Thoracic aorta (tissue), 2 donors: ENCODE measurements at regions not wholly inside any gene's neighbourhood (a gene's known extent, or its start where the extent isn't known, plus 50 kb on each side); places are given as distances from the start of the nearest gene placed in this dataset.

Source experiments
- ATAC-seq: fragments of 150-250 bp; one replicate; pipeline ENCODE4 v1.8.0; 2017; ENCODE audit warnings: low read depth; ENCODE audit not compliant: insufficient number of reproducible peaks, low FRiP score
- DNase-seq: peaks from one replicate; pipeline ENCODE4 v3.0.0-alpha.2; 2020; ENCODE audit warnings: low spot score
- H3K27ac ChIP-seq, 2 donors: fragments of 200-600 bp; sonication (generic); 1 replicate in 1 of 2; 2 replicates in 1 of 2; pipeline ENCODE4 v1.5.1; 2016; ENCODE audit warnings: mild to moderate bottlenecking in 2 of 2, moderate library complexity in 2 of 2
- H3K27me3 ChIP-seq: fragments of 200-600 bp; sonication (generic); replicated peaks from 2 replicates; pipeline ENCODE4 v1.6.0; 2016; ENCODE audit warnings: mild to moderate bottlenecking; ENCODE audit not compliant: insufficient read depth
- H3K36me3 ChIP-seq: fragments of 200-600 bp; sonication (generic); one replicate; pipeline ENCODE4 v1.5.1; 2016
- H3K4me1 ChIP-seq, 2 donors: fragments of 200-600 bp; sonication (generic); 1 replicate in 1 of 2; 2 replicates in 1 of 2; pipeline versions ENCODE4 v1.5.1 to v1.6.0; 2016; ENCODE audit warnings: low read depth in 2 of 2, mild to moderate bottlenecking in 1 of 2; ENCODE audit not compliant: control insufficient read depth in 1 of 2
- H3K4me3 ChIP-seq: fragments of 200-600 bp; sonication (generic); 2 replicates; pipeline ENCODE4 v1.5.1; 2016; ENCODE audit warnings: mild to moderate bottlenecking
- H3K9me3 ChIP-seq: fragments of 200-600 bp; sonication (generic); 2 replicates; pipeline ENCODE4 v1.5.1; 2016
- TF ChIP-seq, protein P1 (sequence below): fragments of 200-600 bp; sonication (generic); IDR thresholded peaks from one replicate; pipeline ENCODE4 v1.5.1; 2019; ENCODE audit warnings: antibody characterized with exemption

DNA sequence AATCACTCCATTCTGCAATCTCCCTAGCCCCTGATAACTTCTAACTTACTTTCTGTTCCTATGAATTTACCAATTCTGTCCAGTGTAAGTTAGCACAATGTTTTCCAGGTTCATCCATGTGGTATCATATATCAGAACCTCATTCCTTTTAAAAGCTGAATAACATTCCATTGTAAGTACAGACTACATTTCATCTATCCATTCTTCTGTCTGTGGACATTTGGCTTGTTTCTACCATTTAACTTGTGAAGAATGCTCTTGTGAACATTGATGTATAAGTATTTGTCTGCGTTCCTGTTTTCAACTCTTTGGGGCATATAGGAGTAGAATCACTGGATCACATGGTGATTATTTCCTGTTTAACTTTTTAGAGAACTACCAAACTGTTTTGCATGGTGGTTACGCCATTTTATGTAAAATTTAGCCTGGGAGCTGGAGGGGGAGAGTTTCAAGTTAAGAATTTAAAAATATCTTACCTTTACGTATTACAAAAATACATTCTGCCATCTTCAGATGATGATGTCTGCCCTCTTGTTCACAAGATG is 156.5 kb downstream of the BTBD3 start:
- no peaks in the 10 kb centered on the region for H3K4me1 ChIP-seq
- ATAC-seq, result no peak
- H3K27me3 ChIP-seq, result no peaks in the 10 kb centered on the region
- H3K36me3 ChIP-seq, result no peaks in the 10 kb centered on the region
- H3K27ac ChIP-seq, result no peak overlapping the region
- DNase-seq, result no peak
- TF ChIP-seq, protein P1, sequence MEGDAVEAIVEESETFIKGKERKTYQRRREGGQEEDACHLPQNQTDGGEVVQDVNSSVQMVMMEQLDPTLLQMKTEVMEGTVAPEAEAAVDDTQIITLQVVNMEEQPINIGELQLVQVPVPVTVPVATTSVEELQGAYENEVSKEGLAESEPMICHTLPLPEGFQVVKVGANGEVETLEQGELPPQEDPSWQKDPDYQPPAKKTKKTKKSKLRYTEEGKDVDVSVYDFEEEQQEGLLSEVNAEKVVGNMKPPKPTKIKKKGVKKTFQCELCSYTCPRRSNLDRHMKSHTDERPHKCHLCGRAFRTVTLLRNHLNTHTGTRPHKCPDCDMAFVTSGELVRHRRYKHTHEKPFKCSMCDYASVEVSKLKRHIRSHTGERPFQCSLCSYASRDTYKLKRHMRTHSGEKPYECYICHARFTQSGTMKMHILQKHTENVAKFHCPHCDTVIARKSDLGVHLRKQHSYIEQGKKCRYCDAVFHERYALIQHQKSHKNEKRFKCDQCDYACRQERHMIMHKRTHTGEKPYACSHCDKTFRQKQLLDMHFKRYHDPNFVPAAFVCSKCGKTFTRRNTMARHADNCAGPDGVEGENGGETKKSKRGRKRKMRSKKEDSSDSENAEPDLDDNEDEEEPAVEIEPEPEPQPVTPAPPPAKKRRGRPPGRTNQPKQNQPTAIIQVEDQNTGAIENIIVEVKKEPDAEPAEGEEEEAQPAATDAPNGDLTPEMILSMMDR, result no peak
- H3K4me3 ChIP-seq, result no peak overlapping the region
- H3K9me3 ChIP-seq, result no peaks in the 10 kb centered on the region

DNA sequence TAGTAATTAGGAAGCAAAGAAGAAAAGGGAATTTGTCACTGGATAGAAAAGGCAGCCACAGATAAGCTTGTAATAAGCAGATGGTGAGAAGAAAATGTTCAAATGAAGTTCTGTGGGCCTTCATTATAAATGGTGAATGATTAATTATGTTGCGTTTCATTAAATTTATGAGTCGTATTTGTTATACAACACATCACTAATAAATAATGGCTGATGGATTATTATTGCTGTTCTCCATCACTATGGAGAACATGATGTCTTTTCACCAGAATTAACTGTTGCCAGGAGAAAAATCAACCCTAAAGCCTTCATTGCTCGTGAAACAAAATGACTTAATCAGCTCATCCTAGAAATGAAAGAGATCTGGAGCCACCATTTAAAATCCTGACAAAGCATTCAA is 158.5 kb downstream of the BTBD3 start:
- H3K4me1 ChIP-seq, result no peaks in the 10 kb centered on the region

DNA sequence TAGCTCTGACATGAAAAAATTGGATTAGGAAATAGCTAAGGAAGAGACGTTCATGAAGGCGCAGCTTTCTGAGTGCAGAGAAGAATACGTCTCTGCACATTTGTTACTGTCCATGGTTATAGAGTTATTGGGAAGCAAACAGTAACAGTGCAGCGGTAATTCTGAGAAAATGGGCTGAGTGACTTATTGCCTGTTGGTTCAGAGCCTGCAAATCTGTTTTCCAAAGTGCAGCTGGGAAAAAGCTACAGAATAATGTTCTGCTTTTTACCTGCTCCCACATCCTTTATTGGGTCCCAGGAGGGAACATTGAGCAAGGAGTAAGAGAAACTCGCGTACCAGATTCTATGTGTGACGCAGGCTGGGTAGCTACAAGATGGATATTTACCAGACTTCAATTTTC is 160.2 kb downstream of the BTBD3 start:
- Histone ChIP-seq H3K27me3 (no peaks in the 10 kb centered on the region), H3K36me3 (no peaks in the 10 kb centered on the region), H3K4me1 (no peaks in the 10 kb centered on the region), H3K9me3 (no peaks in the 10 kb centered on the region), H3K4me3 (no peak overlapping the region), H3K27ac (no peak overlapping the region)
- TF ChIP-seq, protein P1, result no peak
- ATAC-seq, result no peak
- DNase-seq, result no peak

More for the DNA sequence above, 158.5 kb downstream of the BTBD3 start:
- TF ChIP-seq, protein P1, result no peak
- DNase-seq, result no peak
- Histone ChIP-seq H3K27ac (no peak overlapping the region), H3K36me3 (no peaks in the 10 kb centered on the region), H3K4me3 (no peak overlapping the region), H3K27me3 (no peaks in the 10 kb centered on the region), H3K9me3 (no peaks in the 10 kb centered on the region)
- ATAC-seq, result no peak

DNA sequence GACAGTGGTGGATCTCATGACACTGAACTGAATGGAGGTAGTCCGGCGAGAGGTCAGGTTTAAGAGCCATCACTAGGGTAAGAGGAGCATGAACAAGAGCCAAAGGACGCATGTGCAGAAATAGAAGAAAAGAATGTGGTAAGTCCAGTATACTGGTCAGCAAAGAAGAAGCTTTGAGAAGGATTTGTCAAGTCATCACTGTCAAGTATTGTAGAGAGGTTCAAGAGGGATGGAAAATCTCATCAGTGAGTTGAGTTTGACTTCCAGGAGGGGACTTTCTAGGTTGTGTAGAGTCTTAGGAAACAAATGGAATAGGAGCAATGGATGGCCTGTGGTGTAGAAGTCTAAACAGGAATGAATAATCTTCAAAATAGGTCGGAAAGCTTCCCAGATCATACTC is 161.8 kb downstream of the BTBD3 start:
- Histone ChIP-seq H3K4me3 (no peak overlapping the region), H3K9me3 (no peaks in the 10 kb centered on the region), H3K4me1 (no peaks in the 10 kb centered on the region), H3K27me3 (no peaks in the 10 kb centered on the region), H3K27ac (no peak overlapping the region), H3K36me3 (no peaks in the 10 kb centered on the region)
- DNase-seq (no peak), ATAC-seq (no peak)
- TF ChIP-seq, protein P1, result no peak

DNA sequence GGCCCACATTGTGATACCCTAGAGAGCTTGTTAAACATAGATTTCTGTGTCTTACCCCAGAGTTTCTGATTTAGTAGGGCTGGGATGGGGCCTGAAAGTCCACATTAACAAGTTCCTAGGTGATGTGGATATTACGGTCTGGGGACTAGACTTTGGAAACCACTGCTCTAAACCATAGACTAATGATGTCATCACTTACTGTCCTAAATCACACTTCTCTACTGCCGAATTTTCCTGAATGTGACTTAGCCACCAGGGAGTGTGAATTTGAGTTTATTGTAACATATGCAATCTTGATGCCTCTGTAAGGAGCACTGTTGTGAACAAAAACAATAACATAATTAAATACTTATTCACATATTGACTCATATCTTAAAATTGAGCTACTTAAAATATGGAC is 165.6 kb downstream of the BTBD3 start:
- H3K27me3 ChIP-seq, result no peaks in the 10 kb centered on the region
- DNase-seq (no peak), ATAC-seq (no peak)
- H3K36me3 ChIP-seq, result no peaks in the 10 kb centered on the region
- no peak overlapping the region for H3K4me3 ChIP-seq
- H3K9me3 ChIP-seq, result no peaks in the 10 kb centered on the region
- no peak overlapping the region for H3K27ac ChIP-seq
- H3K4me1 ChIP-seq, result no peaks in the 10 kb centered on the region
- TF ChIP-seq, protein P1, result no peak
